Uterus (tissue), 3 donors: ENCODE measurements at regions not wholly inside any gene's neighbourhood (a gene's known extent, or its start where the extent isn't known, plus 50 kb on each side); places are given as distances from the start of the nearest gene placed in this dataset.

Experiments
- DNase-seq, 2 donors: peaks; one replicate each; pipeline ENCODE4 v3.0.0-alpha.2; 2019 to 2020
- H3K27ac ChIP-seq, 2 donors: fragments of 200-600 bp; sonication (generic); 1 replicate in 1 of 2; 2 replicates in 1 of 2; pipeline ENCODE4 v1.5.1; 2016 to 2018
- H3K27me3 ChIP-seq, 2 donors: fragments of 200-600 bp; sonication (generic); one replicate each; pipeline ENCODE4 v1.5.1; 2018 to 2019; ENCODE audit warnings: control low read depth in 1 of 2
- H3K36me3 ChIP-seq, 2 donors: fragments of 200-600 bp; sonication (generic); one replicate each; pipeline ENCODE4 v1.5.1; 2019; ENCODE audit warnings: control low read depth in 1 of 2
- H3K4me1 ChIP-seq, 2 donors: fragments of 200-600 bp; sonication (generic); one replicate each; pipeline ENCODE4 v1.5.1; 2018 to 2019; ENCODE audit warnings: control low read depth in 1 of 2
- H3K4me3 ChIP-seq, 2 donors: fragments of 200-600 bp; sonication (generic); 1 replicate in 1 of 2; 2 replicates in 1 of 2; pipeline ENCODE4 v1.5.1; 2018 to 2019; ENCODE audit warnings: mild to moderate bottlenecking in 1 of 2
- H3K9me3 ChIP-seq, 2 donors: fragments of 200-600 bp; sonication (generic); one replicate each; pipeline ENCODE4 v1.5.1; 2019; ENCODE audit warnings: control low read depth in 1 of 2
- CTCF ChIP-seq, 4 experiments: fragments of 200-600 bp in 2 of 4; fragments of 450-650 bp in 2 of 4; sonication (generic) in 2 of 4; IDR thresholded peaks; one replicate each; pipeline ENCODE4 v1.5.1; 2016 to 2019; ENCODE audit warnings: antibody characterized with exemption in 4 of 4, mild to moderate bottlenecking in 2 of 4, moderate library complexity in 1 of 4
- POLR2A ChIP-seq, 2 donors: fragments of 450-650 bp; IDR thresholded peaks; one replicate each; pipeline ENCODE4 v1.6.1; 2016; ENCODE audit warnings: antibody characterized with exemption in 2 of 2, mild to moderate bottlenecking in 1 of 2, moderate library complexity in 1 of 2
- intact Hi-C: fragments of 100-400 bp; cut with DNase I; formaldehyde crosslinking; loops from one replicate; pipeline ENCODE4 v1.15.1; 2023; ENCODE audit warnings: low total_unique reads
- donor health status: DM: yes; HTN: yes; CAD: no.

DNA sequence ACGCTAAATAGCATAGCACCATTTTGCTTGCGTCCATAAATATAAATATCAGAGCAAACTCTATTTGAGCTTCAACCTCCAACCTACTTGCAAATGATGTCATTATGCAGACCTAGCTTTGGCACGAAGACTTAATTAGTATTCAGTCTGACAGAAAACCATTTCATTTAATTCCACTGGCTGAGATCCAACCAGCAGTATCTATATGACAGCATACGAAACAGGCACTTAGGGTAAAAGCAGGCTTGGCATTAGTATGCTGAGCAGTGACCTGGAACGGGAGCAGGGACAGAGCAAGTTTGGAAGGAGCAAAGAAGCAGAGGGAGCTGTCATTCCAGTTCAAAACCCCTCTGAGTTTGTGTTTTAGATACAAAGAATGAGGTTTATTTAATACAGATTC lies 312.5 kb upstream of the CHRM2 start:
- Histone ChIP-seq H3K4me1 (no peaks in the 10 kb centered on the region), H3K9me3 (no peaks in the 10 kb centered on the region), H3K36me3 (no peaks in the 10 kb centered on the region), H3K27ac (no peak overlapping the region), H3K27me3 (no peaks in the 10 kb centered on the region), H3K4me3 (no peak overlapping the region)
- no peak for DNase-seq
- TF ChIP-seq POLR2A (IDR thresholded peaks at IDR 0.05), result no peak
- no peak for TF ChIP-seq CTCF (IDR thresholded peaks at IDR 0.05)
- intact Hi-C loops, result no loop called here

DNA sequence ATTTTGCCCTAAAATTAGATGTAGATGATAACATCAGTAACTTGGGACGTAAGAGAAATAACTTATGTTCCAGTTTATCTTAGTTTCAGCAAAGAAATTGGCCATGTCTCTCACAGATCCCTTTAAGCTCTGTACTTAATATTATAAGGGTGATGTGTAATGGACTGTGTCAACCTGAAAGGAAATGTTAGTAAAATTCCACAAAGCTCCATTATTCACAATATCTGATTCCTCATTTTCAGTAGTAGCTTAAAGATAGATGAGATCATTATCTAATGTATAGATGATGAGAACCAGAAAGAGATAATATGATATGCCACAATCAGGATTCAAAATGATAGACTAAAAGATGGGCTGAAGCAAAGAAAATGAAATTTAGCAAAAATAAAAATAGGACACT lies 316.8 kb upstream of the CHRM2 start:
- Histone ChIP-seq H3K27ac (no peak overlapping the region), H3K4me3 (no peak overlapping the region), H3K36me3 (no peaks in the 10 kb centered on the region), H3K9me3 (no peaks in the 10 kb centered on the region), H3K27me3 (no peaks in the 10 kb centered on the region), H3K4me1 (no peaks in the 10 kb centered on the region)
- no peak for TF ChIP-seq POLR2A (IDR thresholded peaks at IDR 0.05)
- intact Hi-C loops, result no loop called here
- DNase-seq, result no peak

- Histone ChIP-seq H3K36me3 (no peaks in the 10 kb centered on the region), H3K4me1 (no peaks in the 10 kb centered on the region), H3K4me3 (no peak overlapping the region), H3K9me3 (no peaks in the 10 kb centered on the region), H3K27ac (no peak overlapping the region), H3K27me3 (no peaks in the 10 kb centered on the region)
- no peak for TF ChIP-seq POLR2A (IDR thresholded peaks at IDR 0.05)
- TF ChIP-seq CTCF (IDR thresholded peaks at IDR 0.05), result no peak
- DNase-seq, result no peak
- intact Hi-C loops, result no loop called here
These were observed 318.7 kb upstream of the CHRM2 start for GRCh38 chr7:136549756-136550155.

GRCh38 chr7:136533732-136534131 lies 334.7 kb upstream of the CHRM2 start:
- intact Hi-C loops, result no loop called here
- Histone ChIP-seq H3K4me1 (no peaks in the 10 kb centered on the region), H3K27ac (no peak overlapping the region), H3K9me3 (no peaks in the 10 kb centered on the region), H3K4me3 (no peak overlapping the region), H3K27me3 (no peaks in the 10 kb centered on the region), H3K36me3 (no peaks in the 10 kb centered on the region)
- TF ChIP-seq POLR2A (IDR thresholded peaks at IDR 0.05) (no peak), CTCF (IDR thresholded peaks at IDR 0.05) (no peak)
- DNase-seq, result no peak

DNA sequence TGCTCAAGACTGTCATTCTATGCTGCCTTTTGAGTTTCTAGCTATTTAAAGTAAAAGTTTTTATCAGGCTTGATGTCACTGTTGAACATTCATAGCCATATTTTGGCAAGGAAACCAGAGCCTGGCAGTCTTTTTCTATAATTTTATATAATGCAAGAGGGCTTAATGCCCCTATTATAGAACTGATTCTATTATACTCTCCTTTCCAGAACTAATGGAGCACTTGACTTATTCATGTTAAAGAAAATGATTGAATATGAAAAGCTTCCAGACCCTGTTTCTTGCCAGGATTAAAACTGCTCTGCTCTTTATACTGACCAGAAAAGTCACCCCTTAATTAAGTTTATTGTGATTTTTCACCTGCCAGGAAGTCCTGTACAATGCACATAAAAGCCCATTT lies 337.6 kb upstream of the CHRM2 start:
- TF ChIP-seq CTCF (IDR thresholded peaks at IDR 0.05), result no peak
- TF ChIP-seq POLR2A (IDR thresholded peaks at IDR 0.05), result no peak
- no peak for DNase-seq
- Histone ChIP-seq H3K27ac (no peak overlapping the region), H3K27me3 (no peaks in the 10 kb centered on the region), H3K4me1 (no peaks in the 10 kb centered on the region), H3K9me3 (no peaks in the 10 kb centered on the region), H3K36me3 (no peaks in the 10 kb centered on the region), H3K4me3 (no peak overlapping the region)
- intact Hi-C loops, result no loop called here

GRCh38 chr7:136528329-136528728 lies 340.1 kb upstream of the CHRM2 start:
- Histone ChIP-seq H3K4me1 (no peaks in the 10 kb centered on the region), H3K27ac (no peak overlapping the region), H3K4me3 (no peak overlapping the region), H3K9me3 (no peaks in the 10 kb centered on the region), H3K27me3 (no peaks in the 10 kb centered on the region), H3K36me3 (no peaks in the 10 kb centered on the region)
- TF ChIP-seq POLR2A (IDR thresholded peaks at IDR 0.05) (no peak), CTCF (IDR thresholded peaks at IDR 0.05) (no peak)
- DNase-seq, result no peak
- intact Hi-C loops, result no loop called here
